Ishikawa (cell line): ENCODE measurements at regions not wholly inside any gene's neighbourhood (a gene's known extent, or its start where the extent isn't known, plus 50 kb on each side); places are given as distances from the start of the nearest gene placed in this dataset.

ENCODE experiments used
- CEBPB ChIP-seq: IDR thresholded peaks from 2 replicates; pipeline ENCODE4 v1.6.1; 2012
- EGR1 ChIP-seq: IDR thresholded peaks from 2 replicates; pipeline ENCODE4 v1.6.1; 2012
- EP300 ChIP-seq: IDR thresholded peaks from 2 replicates; pipeline ENCODE4 v1.6.1; 2012; ENCODE audit warnings: borderline replicate concordance
- FOXM1 ChIP-seq: IDR thresholded peaks from 2 replicates; pipeline ENCODE4 v1.6.1; 2012; ENCODE audit warnings: low read depth, borderline replicate concordance
- MAX ChIP-seq: IDR thresholded peaks from 2 replicates; pipeline ENCODE4 v1.6.1; 2012
- RAD21 ChIP-seq: IDR thresholded peaks from 2 replicates; pipeline ENCODE4 v1.6.1; 2012; ENCODE audit warnings: low read depth
- TAF1 ChIP-seq: IDR thresholded peaks from 2 replicates; pipeline ENCODE4 v1.6.1; 2012; ENCODE audit warnings: low read depth, mild to moderate bottlenecking
- TCF12 ChIP-seq: IDR thresholded peaks from 2 replicates; pipeline ENCODE4 v1.6.1; 2012; ENCODE audit warnings: low read depth
- YY1 ChIP-seq: IDR thresholded peaks from 2 replicates; pipeline ENCODE4 v1.6.1; 2012; ENCODE audit warnings: low read depth
- ZBTB7A ChIP-seq: IDR thresholded peaks from 2 replicates; pipeline ENCODE4 v1.6.1; 2012; ENCODE audit warnings: low read depth

DNA sequence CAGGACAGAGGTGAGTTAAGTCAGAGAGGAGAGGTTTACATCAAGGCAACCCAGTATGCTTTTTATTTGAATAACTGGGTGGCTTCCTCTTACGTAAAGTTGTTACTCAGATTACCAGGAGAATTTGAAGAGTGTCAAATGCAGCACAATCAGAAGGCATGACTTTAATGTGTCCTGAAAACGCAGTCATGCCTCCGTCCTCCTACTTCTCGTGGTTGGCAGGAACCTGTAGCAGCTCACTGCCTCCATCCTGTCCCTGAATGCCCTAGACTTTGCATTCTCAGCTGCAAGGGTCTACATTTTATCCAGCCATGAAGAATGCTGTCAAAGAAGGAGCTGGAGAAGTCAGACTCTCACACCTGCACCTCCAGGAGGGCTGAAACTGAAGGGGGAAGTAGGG, 66.7 kb downstream of the MIS18A start:
- TF ChIP-seq TCF12: no peak
- TF ChIP-seq TAF1: no peak
- no peak for TF ChIP-seq RAD21
- TF ChIP-seq CEBPB: no peak
- TF ChIP-seq EGR1: no peak
- TF ChIP-seq YY1: no peak
- TF ChIP-seq MAX: no peak
- TF ChIP-seq ZBTB7A: no peak
- no peak for TF ChIP-seq EP300
- TF ChIP-seq FOXM1: no peak
